Stimulated activated CD4-positive, alpha-beta T cell treated with anti-CD3 and anti-CD28 coated beads, Interleukin-12 subunit alpha, Interleukin-12 subunit beta, amount 100 ng/mL, for 48 hours (primary cell): ENCODE measurements at regions not wholly inside any gene's neighbourhood (a gene's known extent, or its start where the extent isn't known, plus 50 kb on each side); places are given as distances from the start of the nearest gene placed in this dataset.

Experiments used
- DNase-seq, 3 donors: peaks; one replicate each; pipeline ENCODE4 v3.0.0-alpha.2; 2020; ENCODE audit warnings: low read depth in 2 of 3, low spot score in 1 of 3

DNA sequence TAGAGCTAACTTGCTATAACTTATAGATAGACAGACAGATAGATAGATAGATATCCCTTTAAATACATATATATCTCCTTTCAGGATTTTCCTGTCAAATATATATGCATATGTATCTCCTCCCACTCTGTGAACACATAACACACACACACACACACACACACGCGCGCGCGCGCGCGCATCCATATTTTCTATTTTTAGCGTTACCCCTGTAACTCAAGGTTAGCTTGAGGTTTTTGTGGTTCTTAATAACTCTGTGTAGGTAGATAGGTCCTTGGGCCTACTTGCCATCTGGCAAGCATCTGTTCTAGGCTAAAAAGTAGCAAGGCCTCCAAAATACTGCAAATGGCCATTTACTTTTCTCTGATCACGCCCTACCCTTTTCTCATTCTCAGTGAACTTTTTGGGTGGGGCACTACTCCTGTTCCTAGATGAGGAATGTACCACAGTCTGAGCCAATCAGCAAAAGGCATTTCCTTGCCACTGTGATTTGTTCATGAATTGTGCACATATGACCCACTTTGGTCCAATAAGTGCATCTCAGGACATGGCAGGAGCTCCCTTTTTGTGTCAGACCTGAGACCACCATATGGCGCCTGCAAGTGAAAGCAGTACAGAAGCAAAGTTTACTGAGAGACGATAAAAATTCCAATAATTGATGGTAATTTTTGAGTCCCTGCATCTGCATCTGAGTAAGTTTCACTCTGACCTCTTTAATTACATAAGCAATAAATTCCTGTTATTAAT lies 740.5 kb upstream of the API5 start:
- no peak for DNase-seq

DNA sequence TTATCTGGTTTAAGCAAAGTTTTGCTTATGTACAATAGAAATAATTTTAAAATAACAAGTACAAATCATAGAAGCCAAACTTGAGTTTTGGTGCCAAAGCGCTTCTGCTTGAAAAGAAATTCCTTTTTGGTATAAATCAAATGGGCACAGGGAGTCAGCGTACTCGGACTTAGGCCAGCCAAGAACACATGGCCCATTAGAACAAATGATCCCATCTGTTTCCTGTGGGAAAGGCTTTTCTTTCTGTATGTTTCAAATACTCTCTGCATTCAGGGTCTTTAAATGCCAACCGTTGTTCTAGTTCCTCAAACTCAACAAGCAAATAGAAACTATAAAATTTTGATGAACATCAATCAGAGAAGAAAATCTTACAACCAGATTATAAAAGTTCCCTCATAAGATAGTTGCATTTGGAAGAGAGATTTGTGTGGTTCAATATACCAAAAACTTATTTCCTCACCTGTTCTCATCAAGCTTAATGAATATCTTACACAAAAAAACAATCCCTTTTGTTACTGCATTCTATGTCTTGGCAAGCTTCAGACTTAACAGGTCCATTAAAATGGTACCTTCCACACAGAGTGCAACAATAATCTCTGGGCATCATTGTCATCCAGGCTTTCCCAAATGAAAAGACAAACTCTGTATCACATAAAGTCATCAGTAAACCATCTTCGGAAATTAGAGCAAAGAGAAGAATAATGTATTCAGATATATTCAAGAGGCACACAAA lies 739.8 kb upstream of the API5 start:
- DNase-seq = no peak

DNA sequence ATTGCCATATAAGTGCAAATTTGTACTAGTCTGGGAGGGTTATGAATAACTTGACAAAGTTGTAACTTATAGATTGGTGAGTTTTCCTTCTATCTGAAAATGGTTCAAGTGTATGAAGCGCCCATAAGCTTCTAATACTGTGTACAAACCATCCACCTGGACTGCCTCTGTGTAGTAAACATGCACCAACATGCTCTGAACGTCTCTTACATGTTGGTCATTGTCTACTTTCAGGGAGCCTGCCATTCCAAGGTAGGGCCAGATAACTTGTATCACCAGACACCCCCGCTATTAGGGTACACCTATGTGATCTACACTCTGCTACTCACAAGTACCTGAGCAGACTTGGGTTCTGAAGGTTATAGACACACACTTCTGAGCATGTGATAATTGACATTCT lies 735.5 kb upstream of the API5 start:
- DNase-seq = no peak

DNA sequence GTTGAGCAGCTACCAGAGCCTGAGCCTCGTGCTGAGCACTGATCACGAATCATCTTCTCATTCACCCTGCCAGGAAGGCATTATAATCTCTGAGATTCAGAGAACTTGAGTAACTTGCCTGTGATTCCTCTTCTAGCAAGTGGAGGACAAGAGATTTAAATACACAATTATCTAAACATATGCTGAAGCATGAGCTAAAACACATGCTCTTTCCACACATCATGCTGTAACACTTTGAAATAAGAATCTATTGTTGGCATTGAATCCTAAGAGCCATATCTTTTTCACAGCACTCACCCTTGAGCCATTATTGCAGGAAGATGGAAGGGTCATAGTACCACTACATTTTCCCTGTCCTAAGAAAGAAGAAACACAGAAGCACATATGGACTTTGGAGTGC lies 722.5 kb upstream of the API5 start:
- no peak for DNase-seq

DNA sequence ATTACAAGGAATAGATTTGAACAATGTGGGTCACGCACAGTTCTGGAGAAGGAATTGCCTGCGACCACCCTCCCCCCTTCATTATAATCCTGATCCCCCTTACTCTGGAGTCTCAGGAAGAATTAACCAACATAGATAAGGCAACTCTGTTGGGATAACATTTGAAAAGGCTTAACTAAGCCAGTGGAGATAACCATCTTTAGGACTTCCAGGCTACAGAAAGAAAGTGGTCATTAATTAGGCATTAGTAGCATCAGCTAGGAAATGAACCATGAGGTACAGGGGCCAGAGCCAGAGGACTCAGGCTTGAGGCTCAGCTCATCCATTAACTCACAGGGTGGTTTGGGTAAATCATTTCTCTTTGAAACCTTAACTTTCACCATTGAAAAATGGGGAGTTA lies 720.0 kb upstream of the API5 start:
- DNase-seq = no peak

DNA sequence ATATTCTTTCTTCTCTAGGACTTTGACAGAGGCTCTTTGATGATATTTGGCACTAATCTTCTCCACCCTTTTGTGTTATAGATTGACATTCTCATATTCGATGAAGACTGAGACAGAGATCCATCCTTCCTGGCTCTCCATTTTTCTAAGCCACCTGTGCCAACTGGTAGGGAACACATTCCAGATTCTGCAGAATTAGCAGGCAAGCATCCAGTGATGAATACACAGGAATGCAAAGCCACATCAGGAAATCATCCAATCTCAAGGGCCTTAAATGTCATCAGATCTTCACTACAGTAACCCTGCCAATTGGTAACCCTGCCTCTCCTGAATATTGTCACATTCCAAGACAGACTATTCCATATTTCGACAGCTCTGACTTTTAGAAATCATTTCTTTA lies 718.4 kb upstream of the API5 start:
- DNase-seq = no peak

DNA sequence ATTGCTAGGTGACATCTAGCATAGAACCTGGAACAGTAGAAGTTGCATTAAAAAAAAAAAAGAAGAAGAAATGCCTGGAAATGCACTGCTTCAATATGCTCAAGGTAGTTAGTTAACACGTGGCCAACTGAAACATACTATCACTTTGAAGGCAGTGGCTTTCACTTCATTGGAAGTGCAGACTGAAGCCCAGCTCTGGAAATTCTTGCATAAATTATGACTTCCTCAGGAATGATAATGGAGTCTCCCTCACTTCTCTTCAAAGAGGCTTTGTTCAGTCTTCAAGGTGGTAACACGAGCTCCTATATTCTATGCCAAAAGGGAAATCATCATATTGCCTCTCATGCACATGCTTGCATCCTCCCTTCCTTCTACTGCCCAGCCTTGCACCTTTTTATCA lies 715.9 kb upstream of the API5 start:
- DNase-seq = no peak

DNA sequence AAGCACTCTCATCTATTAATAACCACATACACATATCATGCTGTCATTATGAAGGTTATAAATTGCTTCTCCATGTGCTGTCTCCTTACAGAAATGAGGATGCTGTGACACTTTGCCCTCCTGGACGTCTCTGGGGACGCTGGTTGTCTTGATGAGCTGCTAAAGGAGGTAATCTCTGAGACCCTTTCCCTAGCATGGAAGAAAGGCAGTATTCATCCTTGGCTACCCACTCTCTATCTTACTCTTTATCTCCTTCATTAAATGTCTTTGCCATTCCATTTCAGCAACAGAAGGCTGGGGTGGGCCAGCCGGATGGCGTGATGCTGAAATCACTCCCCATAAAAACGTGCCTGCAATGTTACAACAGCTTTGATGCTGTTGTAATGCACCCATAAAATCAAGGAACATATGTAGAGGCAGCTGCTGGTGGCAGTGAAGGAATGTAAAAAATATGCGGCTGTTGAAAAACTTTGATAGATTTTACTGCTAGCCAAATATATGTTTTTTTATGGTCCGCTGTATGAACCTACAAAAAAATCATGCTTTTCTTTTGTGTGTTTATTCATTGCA lies 715.1 kb upstream of the API5 start:
- DNase-seq = no peak

DNA sequence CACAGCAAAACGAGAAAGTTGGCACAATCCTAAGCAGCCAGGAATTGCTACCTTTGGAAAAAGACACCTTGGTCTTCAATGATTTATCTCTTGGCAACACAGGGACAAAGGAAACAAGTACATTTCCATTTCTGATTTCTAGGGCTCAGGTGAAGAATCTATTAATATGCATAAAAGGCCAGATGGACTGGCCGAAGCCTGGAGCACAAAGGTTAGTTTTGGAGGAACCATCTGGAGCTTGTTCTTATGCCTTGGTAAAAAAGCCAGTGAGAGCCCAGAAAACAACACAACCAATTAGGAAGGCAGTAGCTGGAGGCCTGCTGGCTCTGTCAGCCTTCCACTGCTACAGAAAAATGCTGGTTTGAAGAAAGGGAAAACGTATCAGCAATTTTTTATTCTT lies 713.5 kb upstream of the API5 start:
- no peak for DNase-seq

DNA sequence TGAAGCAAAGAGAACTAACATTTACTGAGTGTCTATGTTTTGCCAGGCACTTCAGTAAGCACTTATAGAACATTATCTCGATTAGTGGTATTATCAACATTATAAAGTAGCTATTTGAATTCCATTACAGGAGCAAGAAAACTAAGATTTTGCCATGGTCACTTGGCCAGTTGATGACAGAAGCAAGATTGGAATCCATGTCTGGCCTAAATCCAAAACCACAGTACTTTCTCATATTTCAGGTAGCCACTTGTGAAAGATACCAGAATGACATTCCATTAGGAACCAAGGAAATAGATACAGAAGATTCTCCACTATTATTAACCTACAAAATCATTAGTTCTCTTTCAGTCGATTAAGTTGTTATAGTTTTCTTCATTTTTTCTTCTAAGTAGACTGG lies 691.0 kb upstream of the API5 start:
- no peak for DNase-seq

DNA sequence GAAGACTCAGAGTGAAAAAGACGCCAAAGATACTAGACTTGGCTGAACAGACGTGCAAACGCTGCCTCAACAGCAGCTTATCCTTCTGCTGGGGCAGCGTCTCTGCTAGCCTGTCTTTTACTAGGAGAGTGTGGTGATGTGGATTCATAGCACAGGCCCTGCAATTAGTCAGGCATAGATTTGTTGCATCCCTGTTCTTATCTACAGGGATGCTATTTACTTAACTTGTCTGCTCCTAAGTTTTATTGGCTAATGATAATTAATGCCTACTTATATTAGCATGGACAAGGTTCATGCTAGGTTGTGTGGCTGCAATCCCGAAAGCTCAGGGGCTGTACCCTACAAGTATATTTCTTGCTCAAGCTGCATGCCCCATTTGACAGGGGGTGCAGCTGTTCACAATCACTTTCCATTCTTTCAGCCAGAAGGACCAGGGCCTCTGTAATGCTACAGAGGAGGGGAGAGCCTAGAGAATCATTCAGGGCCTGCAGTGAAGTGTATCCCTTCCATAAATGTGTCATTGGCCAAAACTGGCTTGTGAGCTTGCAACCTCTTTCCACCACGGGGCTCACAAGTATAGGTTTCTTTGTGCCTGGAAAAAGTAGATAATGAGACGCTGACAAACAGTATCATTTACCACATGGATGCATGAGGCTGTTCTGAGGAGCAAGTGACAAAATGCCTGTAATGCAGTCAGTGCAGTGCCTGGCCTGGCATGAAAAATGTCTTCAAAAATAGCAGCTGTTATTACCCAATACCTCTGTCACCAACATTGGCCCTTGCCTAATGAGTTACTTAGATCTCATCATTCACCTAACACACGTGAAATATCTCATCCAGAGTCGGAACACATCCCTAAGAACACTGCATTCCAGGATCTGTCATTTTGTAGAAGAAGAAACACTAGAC lies 685.8 kb upstream of the API5 start:
- DNase-seq = no peak

DNA sequence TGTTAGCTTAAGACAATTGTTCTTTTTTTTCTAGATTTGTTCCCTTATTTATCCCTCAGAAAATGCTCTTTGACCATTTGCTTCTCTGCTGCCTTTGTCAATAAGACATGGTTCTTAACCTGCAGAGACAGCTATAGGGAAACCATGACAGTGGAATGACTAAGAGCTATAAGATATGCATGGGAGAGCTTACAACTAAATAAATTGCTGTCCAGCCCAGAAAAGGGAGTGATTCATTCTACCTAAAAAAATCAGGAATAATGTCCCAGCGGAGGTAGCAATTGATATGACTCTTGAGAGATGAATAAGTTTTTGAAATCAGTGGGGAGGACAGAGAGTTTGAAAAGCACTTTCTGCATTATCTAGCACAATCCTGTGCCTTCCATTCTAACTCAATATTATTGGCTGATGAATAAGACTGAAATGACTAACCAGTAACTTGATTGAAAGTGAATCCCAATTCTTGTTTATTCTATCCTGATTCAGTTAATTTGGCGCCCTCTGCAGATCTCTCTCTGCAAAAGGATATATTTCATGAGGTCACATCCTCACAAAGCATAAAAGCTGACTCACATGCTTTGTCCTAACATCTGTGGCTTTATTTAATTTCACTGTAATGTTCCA lies 680.5 kb upstream of the API5 start:
- DNase-seq = no peak

DNA sequence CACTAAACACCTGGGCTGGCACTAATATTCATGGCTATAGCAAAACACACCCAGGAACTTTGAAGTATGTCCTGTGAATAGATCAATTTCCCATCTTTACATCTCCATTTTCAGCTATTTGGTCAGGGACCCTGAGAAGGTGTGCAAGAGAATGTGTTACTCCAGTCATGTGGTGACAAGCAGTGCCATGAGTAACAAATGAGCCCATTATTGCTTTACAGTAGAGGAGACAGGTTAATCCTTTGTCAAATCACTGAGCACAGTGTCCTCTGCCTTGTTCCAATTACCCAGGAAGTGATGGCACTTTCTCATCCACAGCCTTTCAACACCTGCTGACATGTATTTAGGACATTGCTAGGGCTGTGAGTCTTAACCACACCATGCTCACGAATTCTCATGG lies 664.8 kb upstream of the API5 start:
- DNase-seq = no peak

DNA sequence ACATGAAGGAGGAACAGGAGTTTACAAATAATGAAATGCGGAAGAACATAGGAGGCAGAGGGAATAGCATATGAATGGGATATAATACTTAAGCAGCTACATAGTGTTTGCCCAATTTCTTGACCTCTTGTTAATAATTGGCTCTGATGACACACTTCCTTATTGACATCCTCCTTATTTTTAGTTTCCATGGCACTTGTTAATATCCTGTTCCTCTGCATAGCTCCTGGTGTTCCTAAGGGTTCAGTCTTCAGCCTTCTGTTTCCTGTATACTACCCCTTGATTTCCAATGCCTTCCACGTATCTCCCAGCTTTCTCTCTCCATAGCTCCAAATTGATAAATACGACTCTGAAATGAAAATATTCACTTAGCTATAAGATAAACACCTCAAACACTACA lies 663.8 kb upstream of the API5 start:
- no peak for DNase-seq

DNA sequence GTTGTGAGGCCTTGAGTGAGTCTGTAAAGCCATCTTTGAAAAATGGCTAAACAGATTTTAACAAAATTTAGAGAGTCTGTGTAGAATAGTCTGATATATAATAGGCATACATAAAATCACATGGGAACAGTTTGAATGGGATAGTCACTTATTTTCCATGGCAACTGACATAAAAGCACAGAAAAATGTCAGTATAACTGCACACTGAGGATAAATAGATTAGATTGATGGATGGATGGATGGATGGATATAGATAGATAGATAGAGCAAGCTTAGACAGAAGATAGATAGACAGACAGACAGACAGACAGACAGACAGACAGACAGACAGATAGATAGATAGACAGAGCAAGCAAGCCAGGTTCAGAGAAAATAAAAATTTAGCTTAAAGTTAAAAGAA lies 660.2 kb upstream of the API5 start:
- DNase-seq = no peak

DNA sequence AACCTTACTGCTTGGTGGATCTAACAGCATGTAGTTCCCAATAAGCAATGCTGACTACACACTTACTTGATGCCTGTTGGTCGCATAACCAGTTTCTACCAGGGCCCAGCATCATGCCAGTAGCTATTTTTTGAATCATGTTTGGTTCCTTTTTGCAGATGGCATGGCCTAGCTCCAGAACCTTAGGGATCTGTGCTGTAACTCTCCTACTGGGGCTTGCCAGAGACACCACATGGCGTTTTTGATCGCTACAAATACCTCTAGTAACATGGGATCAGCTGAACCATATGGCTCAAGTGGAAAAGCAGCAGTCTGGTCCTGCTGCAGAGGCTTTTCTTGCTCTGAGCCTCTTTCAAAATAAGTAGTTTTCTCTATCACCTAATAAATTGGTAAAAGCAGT lies 654.6 kb upstream of the API5 start:
- no peak for DNase-seq

DNA sequence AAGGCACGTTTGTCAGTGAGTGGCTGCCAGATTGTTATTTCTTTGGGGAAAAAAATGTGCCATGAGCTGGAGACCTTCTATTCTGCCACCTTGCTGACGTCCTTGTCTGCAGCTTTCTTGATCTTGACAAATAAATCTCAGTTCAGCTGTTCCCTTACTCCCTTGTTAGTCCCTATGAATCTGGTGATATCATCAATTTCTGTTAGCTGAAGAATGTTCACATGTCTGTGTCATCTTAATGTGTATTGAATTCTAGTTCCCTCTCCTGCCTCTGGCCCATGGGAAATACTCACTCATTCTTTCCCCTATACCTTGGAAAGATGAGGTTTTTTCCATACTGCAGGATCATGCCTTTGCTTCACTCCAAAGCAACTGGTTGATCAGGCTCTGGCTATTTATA lies 649.9 kb upstream of the API5 start:
- no peak for DNase-seq

DNA sequence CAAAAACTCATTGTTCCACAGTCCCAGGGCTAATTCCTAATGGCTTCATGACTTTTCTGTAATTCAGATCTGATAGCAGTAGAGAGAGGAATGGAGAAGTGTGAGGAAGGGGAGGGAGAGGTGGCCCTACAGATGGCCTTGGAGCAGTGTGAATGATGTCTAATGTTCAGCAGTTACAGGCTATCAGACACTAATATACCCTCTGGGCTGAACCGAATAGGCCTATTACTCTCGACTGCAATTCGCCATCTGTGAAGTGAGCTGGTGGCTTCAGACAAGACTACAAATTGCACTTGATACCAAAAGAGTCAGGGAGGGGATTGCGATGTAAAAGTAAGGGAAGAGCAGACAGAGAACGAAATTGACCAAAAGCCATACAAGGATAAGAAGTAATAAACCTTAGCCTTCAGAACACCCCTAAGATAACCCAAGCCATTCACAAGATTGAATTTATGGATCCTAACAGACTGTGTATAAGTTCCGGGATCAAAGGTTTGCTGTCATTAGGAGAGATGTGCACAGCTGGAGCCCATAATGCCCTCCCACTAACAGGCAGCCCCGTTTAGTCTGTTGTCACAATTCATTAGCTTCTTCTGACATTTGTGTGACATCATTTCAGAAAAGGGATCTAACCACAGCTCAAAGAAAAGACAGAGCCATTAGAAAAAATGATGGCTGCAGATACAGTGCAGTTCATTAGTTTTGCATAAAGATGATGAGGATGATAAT lies 642.4 kb upstream of the API5 start:
- DNase-seq = no peak

DNA sequence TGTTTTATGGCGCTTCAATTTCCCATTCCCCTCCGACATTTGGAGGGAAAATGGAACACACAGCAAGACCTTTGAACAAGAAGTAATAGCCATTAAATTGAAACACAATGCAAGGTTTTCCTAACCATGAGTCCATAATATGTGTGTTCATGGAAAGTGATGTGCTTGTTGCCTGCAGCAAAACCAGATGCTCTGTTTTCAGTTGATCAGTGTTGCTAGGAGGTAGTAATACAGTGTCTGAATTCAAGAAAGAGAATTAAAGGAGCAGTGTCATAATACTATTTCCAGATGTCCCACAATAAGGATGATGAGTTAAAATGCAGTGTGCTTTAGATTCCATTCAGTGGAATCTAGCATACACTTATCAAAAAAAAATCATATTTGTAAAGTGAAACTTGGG lies 637.4 kb upstream of the API5 start:
- DNase-seq = no peak

DNA sequence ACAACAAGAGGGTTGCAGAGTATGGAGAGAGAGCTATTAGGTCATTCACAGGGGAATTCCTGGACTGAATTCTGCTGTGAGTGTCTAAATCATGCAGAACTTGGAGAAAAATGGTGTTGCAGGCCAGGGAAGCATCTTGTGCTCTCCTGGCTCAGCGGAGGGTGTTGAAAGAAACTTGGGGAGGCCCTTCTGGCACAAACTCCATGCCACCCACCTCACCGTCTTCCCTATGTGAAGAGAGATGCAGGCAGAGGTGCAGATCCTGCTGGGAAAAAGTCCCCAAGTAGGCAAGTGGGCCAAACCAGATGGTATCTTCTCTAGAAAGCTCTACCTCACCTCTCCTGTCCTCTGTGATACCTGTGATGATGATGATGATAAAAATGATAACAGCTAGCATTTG lies 604.3 kb upstream of the API5 start:
- DNase-seq = no peak

DNA sequence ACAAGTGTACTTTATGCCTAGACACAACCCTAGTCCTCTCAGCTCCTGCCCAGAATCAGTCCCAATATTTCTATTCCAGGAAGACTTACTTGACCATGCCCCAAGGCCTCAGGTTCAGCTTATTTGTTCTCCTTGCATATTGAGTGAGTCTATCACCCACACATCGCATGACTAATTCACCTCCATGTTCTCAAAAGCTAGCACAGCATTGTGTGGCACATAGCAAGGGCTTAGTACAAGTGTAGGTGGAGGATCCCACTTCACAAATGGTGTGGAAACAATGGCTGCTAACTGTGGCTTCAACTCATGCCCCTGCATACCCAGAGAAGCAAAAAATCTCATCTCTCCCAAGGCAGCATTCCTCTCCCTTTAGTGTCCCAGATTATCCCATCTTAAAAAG lies 602.6 kb upstream of the API5 start:
- no peak for DNase-seq
